Ishikawa (cell line): ENCODE measurements at regions not wholly inside any gene's neighbourhood (a gene's known extent, or its start where the extent isn't known, plus 50 kb on each side); places are given as distances from the start of the nearest gene placed in this dataset.

Source experiments
- EP300 ChIP-seq: IDR thresholded peaks from 2 replicates; pipeline ENCODE4 v1.6.1; 2012; ENCODE audit warnings: borderline replicate concordance
- TAF1 ChIP-seq: IDR thresholded peaks from 2 replicates; pipeline ENCODE4 v1.6.1; 2012; ENCODE audit warnings: low read depth, mild to moderate bottlenecking

DNA sequence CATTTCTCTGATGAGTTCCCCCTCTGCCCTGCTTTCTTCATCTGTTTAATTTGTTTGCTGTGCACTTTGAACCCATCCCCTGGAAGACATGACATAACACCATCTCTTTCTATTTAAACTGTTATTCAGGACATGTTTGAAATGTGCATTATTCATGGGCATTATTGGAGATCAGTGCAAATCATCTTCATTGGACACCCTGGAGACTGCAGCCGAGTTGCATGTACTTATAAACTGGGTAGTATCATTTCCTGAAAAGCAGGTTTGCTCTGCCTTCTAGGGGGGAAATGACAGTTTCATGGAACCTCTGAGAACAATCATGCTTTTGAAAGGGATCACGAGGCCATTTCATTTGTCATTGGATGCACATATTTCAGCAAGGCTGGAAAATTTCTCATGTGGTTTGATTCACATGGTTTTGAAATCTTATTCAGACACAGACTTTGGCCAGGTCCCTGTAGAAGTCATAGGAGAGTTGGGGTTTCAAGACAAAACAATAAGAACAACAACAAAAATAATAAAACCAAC, 462.8 kb upstream of the MEX3C start:
- TF ChIP-seq EP300 (no peak), TAF1 (no peak)
